ENCODE measurements at regions not wholly inside any gene's neighbourhood (a gene's known extent, or its start where the extent isn't known, plus 50 kb on each side); places are given as distances from the start of the nearest gene placed in this dataset.
"Not testable (repeated sequence)": the region's sequence is repeated elsewhere in the genome, so short reads cannot be mapped to it uniquely, and the experiment has no call there.

- DNase-seq, result not testable (repeated sequence)
Measured at GRCh38 chr3:193047461-193047860, 129.8 kb upstream of the MB21D2 start.

GRCh38 chr3:193048127-193048526 lies 130.5 kb upstream of the MB21D2 start:
- DNase-seq, result no peak

GRCh38 chr3:193049935-193050334 lies 132.3 kb upstream of the MB21D2 start:
- no peak for DNase-seq

- DNase-seq, result no peak
Measured at GRCh38 chr3:193051314-193051713, 133.7 kb upstream of the MB21D2 start.

GRCh38 chr3:193052354-193053045 lies 134.8 kb upstream of the MB21D2 start:
- peak; percentile 20 to 22 for DNase-seq

GRCh38 chr3:193053046-193053435 lies 135.4 kb upstream of the MB21D2 start:
- DNase-seq, result no peak

GRCh38 chr3:193055352-193055751 lies 137.7 kb upstream of the MB21D2 start:
- DNase-seq, result no peak

GRCh38 chr3:193057616-193058015 lies 140.0 kb upstream of the MB21D2 start:
- DNase-seq, result no peak

- DNase-seq, result no peak
Measured at GRCh38 chr3:193060748-193061546, 143.3 kb upstream of the MB21D2 start.

GRCh38 chr3:193068365-193068764 lies 150.7 kb upstream of the MB21D2 start:
- no peak for DNase-seq

GRCh38 chr3:193069732-193070131 lies 152.1 kb upstream of the MB21D2 start:
- DNase-seq, result not testable (repeated sequence)

- DNase-seq, result no peak
Measured at GRCh38 chr3:193078996-193079753, 161.5 kb upstream of the MB21D2 start.

GRCh38 chr3:193080821-193081365 lies 160.1 kb upstream of the PLAAT1 start:
- DNase-seq, result no peak

GRCh38 chr3:193085655-193086054 lies 155.4 kb upstream of the PLAAT1 start:
- DNase-seq, result no peak

GRCh38 chr3:193086681-193087080 lies 154.3 kb upstream of the PLAAT1 start:
- DNase-seq, result no peak

GRCh38 chr3:193087336-193087735 lies 153.7 kb upstream of the PLAAT1 start:
- DNase-seq, result no peak

GRCh38 chr3:193095366-193095765 lies 145.7 kb upstream of the PLAAT1 start:
- DNase-seq, result no peak

GRCh38 chr3:193096076-193096475 lies 144.9 kb upstream of the PLAAT1 start:
- DNase-seq, result no peak

GRCh38 chr3:193114431-193115340 lies 126.3 kb upstream of the PLAAT1 start:
- no peak for DNase-seq

- DNase-seq, result no peak
Measured at GRCh38 chr3:193116871-193117270, 124.2 kb upstream of the PLAAT1 start.

GRCh38 chr3:193118907-193119306 lies 122.1 kb upstream of the PLAAT1 start:
- no peak for DNase-seq
